ENCODE measurements at regions not wholly inside any gene's neighbourhood (a gene's known extent, or its start where the extent isn't known, plus 50 kb on each side); places are given as distances from the start of the nearest gene placed in this dataset.

GRCh38 chr15:80328496-80328895, 75.7 kb upstream of the ARNT2 start:
- intact Hi-C loops (cut with micrococcal nuclease): no loop called here

DNA sequence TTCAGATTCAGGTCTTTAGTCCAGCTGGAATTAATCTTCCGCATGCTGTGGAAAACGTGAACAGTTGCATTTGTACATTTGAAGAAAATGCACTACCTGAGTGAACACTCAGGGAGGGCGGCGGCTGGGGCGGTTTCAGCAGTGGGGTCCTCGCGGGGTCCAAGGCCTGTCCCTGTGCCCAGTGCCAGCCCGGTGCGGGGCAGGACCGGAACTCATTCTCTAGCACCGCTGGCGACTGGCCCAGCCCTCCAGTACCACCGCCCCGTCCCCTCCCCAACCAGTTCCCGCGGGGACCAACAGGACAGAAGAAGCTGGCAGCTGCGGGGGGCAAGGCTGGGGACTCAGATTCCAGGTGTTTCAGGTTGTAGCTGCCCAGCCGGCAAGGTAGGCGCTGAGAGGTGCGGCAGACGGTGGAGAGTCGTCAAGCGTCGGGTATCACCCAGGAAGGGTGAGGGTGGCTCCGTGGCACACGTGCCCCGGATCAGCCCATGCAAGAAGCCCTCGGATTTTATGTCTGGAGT, 72.2 kb upstream of the ARNT2 start:
- WGBS (ENCODE audit: insufficient coverage): 98% methylated on average over 25 of the region's 28 CpGs
- peaks cover 0 to 3% of the 10 kb centered on the region in 2 donors for H3K27me3 ChIP-seq (ENCODE audit: control insufficient read depth in 2 of 2, insufficient read depth in 2 of 2, low read length in 2 of 2)

More at GRCh38 chr15:80328496-80328895, 75.7 kb upstream of the ARNT2 start:
- H2AFZ ChIP-seq (ENCODE audit: insufficient read depth, low read depth, low read length, poor library complexity, severe bottlenecking): no peak overlapping the region
- no peak overlapping the region for H3K9ac ChIP-seq (ENCODE audit: insufficient read depth, low read length, poor library complexity, severe bottlenecking)
- WGBS (ENCODE audit: insufficient coverage): 79% methylated on average over 3 of the region's 5 CpGs
- peaks cover 0 to 4% (median 2%) of the 10 kb centered on the region in 3 donors for H3K27me3 Mint-ChIP-seq (ENCODE audit: low read depth in 3 of 3)
- H3K27ac Mint-ChIP-seq: peak overlapping the region in 3 of 7 donors; percentile 0 to 47 (median 25)
- no peak overlapping the region for H3K4me2 ChIP-seq (replicated peaks; ENCODE audit: extremely low read depth, low read length, poor library complexity, severe bottlenecking)
- H3K27ac ChIP-seq (ENCODE audit: low read depth in 1 of 2, low read length in 2 of 2): no peak overlapping the region
- peaks cover 0 to 20% of the 10 kb centered on the region in 2 donors for H3K9me3 ChIP-seq (replicated peaks in 1 of 2; ENCODE audit: control insufficient read depth in 1 of 2, insufficient read depth in 1 of 2, low read length in 2 of 2)
- no peak overlapping the region for H3K4me3 Mint-ChIP-seq
- H3K27me3 ChIP-seq (ENCODE audit: control insufficient read depth in 2 of 2, insufficient read depth in 2 of 2, low read length in 2 of 2): no peaks in the 10 kb centered on the region
- H3K4me1 ChIP-seq (ENCODE audit: control insufficient read depth in 1 of 2, insufficient read depth in 2 of 2, low read length in 2 of 2): peaks cover 33 to 34% of the 10 kb centered on the region in 2 donors
- H3K79me2 ChIP-seq (ENCODE audit: insufficient read depth, low read length): no peaks in the 10 kb centered on the region
- H3K4me3 ChIP-seq (replicated peaks in 1 of 3; ENCODE audit: low read depth in 2 of 3, low read length in 3 of 3): no peak overlapping the region
- no peaks in the 10 kb centered on the region for H3K36me3 Mint-ChIP-seq
- peaks cover 27% of the 10 kb centered on the region for H3K4me1 Mint-ChIP-seq
- no peaks in the 10 kb centered on the region for H4K20me1 ChIP-seq (ENCODE audit: insufficient read depth, low read length)
- DNase-seq: peak; percentile 9 to 58 (median 17)
- H3K36me3 ChIP-seq (replicated peaks in 1 of 2; ENCODE audit: control insufficient read depth in 1 of 2, insufficient read depth in 2 of 2, low read length in 2 of 2): no peaks in the 10 kb centered on the region
- no peak for TF ChIP-seq CTCF (IDR thresholded peaks at IDR 0.05)
- peaks cover 3 to 20% (median 11%) of the 10 kb centered on the region in 7 donors for H3K9me3 Mint-ChIP-seq

More for the DNA sequence above, 72.2 kb upstream of the ARNT2 start:
- intact Hi-C loops (cut with micrococcal nuclease): no loop called here
- Histone ChIP-seq H3K79me2 (ENCODE audit: insufficient read depth, low read length) (no peaks in the 10 kb centered on the region), H3K36me3 (replicated peaks in 1 of 2; ENCODE audit: control insufficient read depth in 1 of 2, insufficient read depth in 2 of 2, low read length in 2 of 2) (no peaks in the 10 kb centered on the region), H3K27ac (ENCODE audit: low read depth in 1 of 2, low read length in 2 of 2) (no peak overlapping the region), H4K20me1 (ENCODE audit: insufficient read depth, low read length) (no peaks in the 10 kb centered on the region), H2AFZ (ENCODE audit: insufficient read depth, low read depth, low read length, poor library complexity, severe bottlenecking) (no peak overlapping the region), H3K4me2 (replicated peaks; ENCODE audit: extremely low read depth, low read length, poor library complexity, severe bottlenecking) (no peak overlapping the region), H3K9me3 (replicated peaks in 1 of 2; ENCODE audit: control insufficient read depth in 1 of 2, insufficient read depth in 1 of 2, low read length in 2 of 2) (peaks cover 0 to 20% of the 10 kb centered on the region in 2 donors), H3K4me1 (ENCODE audit: control insufficient read depth in 1 of 2, insufficient read depth in 2 of 2, low read length in 2 of 2) (peaks cover 24 to 26% of the 10 kb centered on the region in 2 donors), H3K4me3 (replicated peaks in 1 of 3; ENCODE audit: low read depth in 2 of 3, low read length in 3 of 3) (no peak overlapping the region), H3K9ac (ENCODE audit: insufficient read depth, low read length, poor library complexity, severe bottlenecking) (no peak overlapping the region)
- no peak for DNase-seq
- no peak overlapping the region for H3K27ac Mint-ChIP-seq
- H3K9me3 Mint-ChIP-seq: peaks cover 4 to 18% (median 10%) of the 10 kb centered on the region in 7 donors
- H3K36me3 Mint-ChIP-seq: no peaks in the 10 kb centered on the region
- H3K4me3 Mint-ChIP-seq: no peak overlapping the region
- TF ChIP-seq CTCF (IDR thresholded peaks at IDR 0.05): no peak
- peaks cover 15% of the 10 kb centered on the region for H3K4me1 Mint-ChIP-seq
- H3K27me3 Mint-ChIP-seq (ENCODE audit: low read depth in 3 of 3): peaks cover 6 to 8% (median 7%) of the 10 kb centered on the region in 3 donors
